ENCODE measurements at regions not wholly inside any gene's neighbourhood (a gene's known extent, or its start where the extent isn't known, plus 50 kb on each side); places are given as distances from the start of the nearest gene placed in this dataset.
"Not testable (repeated sequence)": the region's sequence is repeated elsewhere in the genome, so short reads cannot be mapped to it uniquely, and the experiment has no call there.

DNA sequence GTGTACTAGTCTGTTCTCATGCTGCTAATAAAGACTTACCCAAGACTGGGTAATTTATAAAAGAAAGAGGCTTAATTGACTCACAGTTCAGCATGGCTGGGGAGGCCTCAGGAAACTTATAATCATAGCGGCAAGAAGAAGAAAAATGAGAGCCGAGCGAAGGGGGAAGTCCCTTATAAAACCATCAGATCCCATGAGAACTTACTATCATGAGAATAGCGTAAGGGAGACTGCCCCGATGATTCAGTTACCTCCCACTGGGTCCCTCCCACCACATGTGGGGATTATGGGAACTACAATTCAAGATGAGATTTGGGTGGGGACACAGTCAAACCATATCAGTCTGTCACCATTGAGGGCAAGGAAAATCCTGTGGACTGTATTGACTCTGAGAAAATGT is 121.8 kb upstream of the ATXN3L start:
- not testable (repeated sequence) for TF ChIP-seq CTCF, POLR2A, EP300 (IDR thresholded peaks at IDR 0.05)
